Astrocyte (in vitro differentiated cells and primary cell): ENCODE measurements at regions not wholly inside any gene's neighbourhood (a gene's known extent, or its start where the extent isn't known, plus 50 kb on each side); places are given as distances from the start of the nearest gene placed in this dataset.

Experiments
- DNase-seq: peaks from one replicate; pipeline ENCODE4 v3.0.0-alpha.2; 2010; ENCODE audit warnings: low read depth
- FAIRE-seq: peaks from 2 replicates; lab custom pipeline; 2011; peaks lifted over from hg19 to GRCh38; lab: Jason Lieb, UNC
- H2AFZ ChIP-seq: 2 replicates; pipeline ENCODE4 v1.6.0; 2012; ENCODE audit warnings: low read depth, low read length, inconsistent platforms
- H3K27ac ChIP-seq: 2 replicates; pipeline ENCODE4 v1.5.1; 2011; ENCODE audit warnings: low read depth, low read length, inconsistent platforms
- H3K27me3 ChIP-seq: 2 replicates; pipeline ENCODE4 v1.6.0; 2011; ENCODE audit warnings: low read length, inconsistent platforms; ENCODE audit not compliant: insufficient read depth
- H3K36me3 ChIP-seq: 2 replicates; pipeline ENCODE4 v1.5.1; 2011; ENCODE audit warnings: low read length, inconsistent platforms; ENCODE audit not compliant: insufficient read depth
- H3K4me1 ChIP-seq: 2 replicates; pipeline ENCODE4 v1.5.1; 2011; ENCODE audit warnings: low read length, inconsistent platforms; ENCODE audit not compliant: insufficient read depth
- H3K4me2 ChIP-seq: 2 replicates; pipeline ENCODE4 v1.6.0; 2012; ENCODE audit warnings: low read length, inconsistent platforms
- H3K4me3 ChIP-seq: 2 replicates; pipeline ENCODE4 v1.5.1; 2011; ENCODE audit warnings: low read depth, mild to moderate bottlenecking, low read length, inconsistent platforms; ENCODE audit not compliant: insufficient read depth
- H3K79me2 ChIP-seq: 2 replicates; pipeline ENCODE4 v1.6.0; 2012; ENCODE audit warnings: mild to moderate bottlenecking, low read length, inconsistent platforms; ENCODE audit not compliant: insufficient read depth
- H3K9ac ChIP-seq: 2 replicates; pipeline ENCODE4 v1.6.0; 2012; ENCODE audit warnings: mild to moderate bottlenecking, low read length, inconsistent platforms
- H3K9me3 ChIP-seq: 2 replicates; pipeline ENCODE4 v1.5.1; 2012; ENCODE audit warnings: low read depth, mild to moderate bottlenecking, low read length, inconsistent platforms; ENCODE audit not compliant: insufficient read depth
- H4K20me1 ChIP-seq: 2 replicates; pipeline ENCODE4 v1.6.0; 2012; ENCODE audit warnings: low read length, inconsistent platforms; ENCODE audit not compliant: insufficient read depth
- H3K27ac Mint-ChIP-seq: one replicate; pipeline ENCODE4 v1.8.0; 2021; ENCODE audit warnings: mild to moderate bottlenecking, mixed read lengths; ENCODE audit not compliant: unreplicated experiment
- H3K27me3 Mint-ChIP-seq: one replicate; pipeline ENCODE4 v1.8.0; 2021; ENCODE audit warnings: low read depth, mixed read lengths; ENCODE audit not compliant: unreplicated experiment
- H3K36me3 Mint-ChIP-seq: one replicate; pipeline ENCODE4 v1.8.0; 2021; ENCODE audit warnings: low read depth, mixed read lengths; ENCODE audit not compliant: unreplicated experiment
- H3K4me1 Mint-ChIP-seq: one replicate; pipeline ENCODE4 v1.8.0; 2021; ENCODE audit warnings: low read depth, mixed read lengths; ENCODE audit not compliant: unreplicated experiment
- H3K4me3 Mint-ChIP-seq: one replicate; pipeline ENCODE4 v1.8.0; 2021; ENCODE audit warnings: mild to moderate bottlenecking, moderate library complexity, mixed read lengths; ENCODE audit not compliant: unreplicated experiment
- H3K9me3 Mint-ChIP-seq: one replicate; pipeline ENCODE4 v1.8.0; 2021; ENCODE audit warnings: mild to moderate bottlenecking, mixed read lengths; ENCODE audit not compliant: unreplicated experiment
- EZH2 ChIP-seq: IDR thresholded peaks from 2 replicates; pipeline ENCODE4 v1.6.1; 2012; ENCODE audit warnings: mild to moderate bottlenecking, low read length, inconsistent platforms; ENCODE audit not compliant: insufficient read depth
- TF ChIP-seq, protein P1 (sequence below): IDR thresholded peaks from 2 replicates; pipeline ENCODE4 v1.5.1; 2011; ENCODE audit warnings: low read depth, mild to moderate bottlenecking, inconsistent platforms, low read length, moderate library complexity; ENCODE audit not compliant: insufficient read depth

DNA sequence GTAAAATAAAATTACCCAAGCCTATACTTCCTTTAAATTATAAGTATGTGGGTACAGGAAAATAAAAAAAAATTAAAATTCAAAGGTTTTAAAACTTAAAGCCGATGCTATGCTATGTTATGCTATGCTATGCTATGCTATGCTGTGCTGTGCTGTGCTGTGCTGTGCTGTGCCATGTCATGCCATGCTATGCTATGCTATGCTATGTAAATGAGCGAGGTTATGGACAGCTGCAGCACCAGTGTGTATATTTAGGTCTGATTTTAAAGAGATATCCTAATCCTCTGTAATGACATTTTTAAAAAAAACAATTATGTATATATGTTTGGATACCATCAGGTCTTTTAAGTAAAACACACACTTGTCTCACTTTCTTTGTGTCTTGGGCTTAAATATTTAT is 1822.0 kb upstream of the SEL1L start:
- no peaks in the 10 kb centered on the region for H3K9me3 Mint-ChIP-seq

DNA sequence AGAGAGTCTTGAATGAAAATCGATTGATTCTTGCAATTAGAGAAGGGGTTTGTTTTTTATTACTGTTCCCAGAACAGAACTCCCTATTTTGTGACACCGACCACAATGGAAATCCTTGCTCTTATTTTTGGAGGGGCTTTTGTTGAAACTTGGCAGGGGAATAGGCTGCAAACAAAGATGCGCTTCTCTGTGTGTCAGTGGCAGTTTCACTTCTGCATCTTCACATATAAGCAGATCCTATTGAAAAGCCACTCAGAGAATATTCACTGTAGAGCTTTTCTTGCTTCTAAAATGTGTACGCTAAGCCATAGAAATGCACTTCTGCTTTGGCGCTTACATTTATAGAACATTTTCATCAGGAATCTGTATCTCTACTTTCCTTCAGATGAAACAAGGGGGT is 1822.4 kb upstream of the SEL1L start:
- H3K4me3 Mint-ChIP-seq, result no peak overlapping the region
- FAIRE-seq, result no peak

More for the DNA sequence above, 1822.0 kb upstream of the SEL1L start:
- Histone ChIP-seq H3K27me3 (no peaks in the 10 kb centered on the region), H3K9me3 (no peaks in the 10 kb centered on the region), H3K4me3 (no peak overlapping the region), H3K79me2 (no peaks in the 10 kb centered on the region), H3K4me2 (no peak overlapping the region), H3K27ac (no peak overlapping the region), H3K9ac (no peak overlapping the region), H3K36me3 (no peaks in the 10 kb centered on the region), H3K4me1 (no peaks in the 10 kb centered on the region), H4K20me1 (no peaks in the 10 kb centered on the region), H2AFZ (no peak overlapping the region)
- Mint-ChIP-seq H3K27me3 (no peaks in the 10 kb centered on the region), H3K4me1 (no peaks in the 10 kb centered on the region), H3K36me3 (no peaks in the 10 kb centered on the region), H3K27ac (no peak overlapping the region), H3K4me3 (no peak overlapping the region)
- no peak for TF ChIP-seq EZH2
- TF ChIP-seq, protein P1, sequence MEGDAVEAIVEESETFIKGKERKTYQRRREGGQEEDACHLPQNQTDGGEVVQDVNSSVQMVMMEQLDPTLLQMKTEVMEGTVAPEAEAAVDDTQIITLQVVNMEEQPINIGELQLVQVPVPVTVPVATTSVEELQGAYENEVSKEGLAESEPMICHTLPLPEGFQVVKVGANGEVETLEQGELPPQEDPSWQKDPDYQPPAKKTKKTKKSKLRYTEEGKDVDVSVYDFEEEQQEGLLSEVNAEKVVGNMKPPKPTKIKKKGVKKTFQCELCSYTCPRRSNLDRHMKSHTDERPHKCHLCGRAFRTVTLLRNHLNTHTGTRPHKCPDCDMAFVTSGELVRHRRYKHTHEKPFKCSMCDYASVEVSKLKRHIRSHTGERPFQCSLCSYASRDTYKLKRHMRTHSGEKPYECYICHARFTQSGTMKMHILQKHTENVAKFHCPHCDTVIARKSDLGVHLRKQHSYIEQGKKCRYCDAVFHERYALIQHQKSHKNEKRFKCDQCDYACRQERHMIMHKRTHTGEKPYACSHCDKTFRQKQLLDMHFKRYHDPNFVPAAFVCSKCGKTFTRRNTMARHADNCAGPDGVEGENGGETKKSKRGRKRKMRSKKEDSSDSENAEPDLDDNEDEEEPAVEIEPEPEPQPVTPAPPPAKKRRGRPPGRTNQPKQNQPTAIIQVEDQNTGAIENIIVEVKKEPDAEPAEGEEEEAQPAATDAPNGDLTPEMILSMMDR, result no peak
- FAIRE-seq (no peak), DNase-seq (no peak)

DNA sequence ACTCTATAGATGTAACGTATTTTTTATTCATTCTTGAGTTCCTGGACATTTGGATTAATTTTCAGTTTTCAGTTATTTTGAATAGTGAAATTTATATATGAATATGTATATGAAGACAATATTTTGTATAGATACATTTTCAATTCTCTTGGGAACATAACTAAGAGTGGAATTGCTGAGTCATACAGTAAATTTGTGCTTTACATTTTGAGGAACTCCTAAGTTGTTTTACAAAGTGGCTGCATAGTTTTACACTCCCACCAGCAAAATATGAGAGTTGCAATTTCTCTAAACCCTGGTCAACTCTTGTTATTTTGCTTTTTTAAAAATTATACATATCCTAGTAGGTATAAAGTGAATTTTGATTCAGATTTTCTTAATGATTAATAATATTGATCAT is 1838.6 kb upstream of the SEL1L start:
- H3K27ac ChIP-seq, result no peak overlapping the region
- no peak overlapping the region for H3K27ac Mint-ChIP-seq
- H3K4me3 ChIP-seq, result no peak overlapping the region
- no peak overlapping the region for H3K9ac ChIP-seq
- no peak overlapping the region for H2AFZ ChIP-seq
- H3K36me3 ChIP-seq, result no peaks in the 10 kb centered on the region
- FAIRE-seq (no peak), DNase-seq (no peak)
- TF ChIP-seq EZH2, result no peak
- TF ChIP-seq, protein P1, result no peak
- H3K4me1 Mint-ChIP-seq, result no peaks in the 10 kb centered on the region
- H3K4me3 Mint-ChIP-seq, result no peak overlapping the region
- H3K4me1 ChIP-seq, result no peaks in the 10 kb centered on the region
- H3K79me2 ChIP-seq, result no peaks in the 10 kb centered on the region
- H3K27me3 Mint-ChIP-seq, result no peaks in the 10 kb centered on the region
- H3K9me3 ChIP-seq, result no peaks in the 10 kb centered on the region
- no peak overlapping the region for H3K4me2 ChIP-seq
- H4K20me1 ChIP-seq, result no peaks in the 10 kb centered on the region
- no peaks in the 10 kb centered on the region for H3K9me3 Mint-ChIP-seq
- no peaks in the 10 kb centered on the region for H3K36me3 Mint-ChIP-seq
- H3K27me3 ChIP-seq, result no peaks in the 10 kb centered on the region

More for the DNA sequence above, 1822.4 kb upstream of the SEL1L start:
- H3K79me2 ChIP-seq, result no peaks in the 10 kb centered on the region
- Mint-ChIP-seq H3K27me3 (no peaks in the 10 kb centered on the region), H3K9me3 (no peaks in the 10 kb centered on the region), H3K4me1 (no peaks in the 10 kb centered on the region), H3K36me3 (no peaks in the 10 kb centered on the region), H3K27ac (no peak overlapping the region)
- no peak overlapping the region for H3K4me2 ChIP-seq
- no peaks in the 10 kb centered on the region for H3K9me3 ChIP-seq
- no peak overlapping the region for H3K4me3 ChIP-seq
- H3K36me3 ChIP-seq, result no peaks in the 10 kb centered on the region
- no peaks in the 10 kb centered on the region for H3K27me3 ChIP-seq
- H4K20me1 ChIP-seq, result no peaks in the 10 kb centered on the region
- DNase-seq, result no peak
- no peak overlapping the region for H3K27ac ChIP-seq
- TF ChIP-seq, protein P1, result no peak
- TF ChIP-seq EZH2, result no peak
- H2AFZ ChIP-seq, result no peak overlapping the region
- H3K9ac ChIP-seq, result no peak overlapping the region
- H3K4me1 ChIP-seq, result no peaks in the 10 kb centered on the region
